ENCODE measurements at regions not wholly inside any gene's neighbourhood (a gene's known extent, or its start where the extent isn't known, plus 50 kb on each side); places are given as distances from the start of the nearest gene placed in this dataset.
A peak's percentile ranks its signal among the peaks of the same experiment; 100 is the strongest.

DNA sequence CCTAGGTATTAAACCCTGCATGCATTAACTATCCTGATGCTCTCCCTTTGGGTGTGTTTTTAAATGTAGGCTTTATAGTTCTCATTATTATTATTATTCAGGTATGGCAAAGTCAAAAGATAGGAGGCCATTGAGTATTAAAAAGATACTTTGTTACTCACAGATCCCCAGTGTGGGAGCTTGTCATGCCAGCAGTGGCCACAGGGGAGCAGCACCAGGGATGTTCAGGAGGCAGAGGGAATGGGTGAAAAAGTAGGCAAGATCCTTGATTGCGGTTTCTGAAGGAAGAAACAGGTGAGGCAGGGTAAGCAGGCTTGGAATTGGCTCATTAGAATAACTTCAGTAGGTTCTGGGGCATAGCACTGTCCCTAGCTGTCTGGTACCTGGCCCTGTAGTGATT is 382.2 kb downstream of the MED13L start:
- TF ChIP-seq FOXA2 (IDR thresholded peaks at IDR 0.05) (no peak), YY1 (IDR thresholded peaks at IDR 0.05) (no peak), TAF1 (conservative IDR thresholded peaks at IDR 0.05) (no peak), RXRA (IDR thresholded peaks at IDR 0.05) (no peak), MAX (IDR thresholded peaks at IDR 0.05) (no peak), HNF4A (conservative IDR thresholded peaks at IDR 0.05) (no peak), EGR1 (IDR thresholded peaks at IDR 0.05; ENCODE audit: low read depth in 2 of 2) (no peak), RAD21 (IDR thresholded peaks at IDR 0.05) (peak in 1 of 2 donors; percentile 30), HNF4G (IDR thresholded peaks at IDR 0.05) (no peak), REST (IDR thresholded peaks at IDR 0.05) (no peak)
- TF ChIP-seq, protein P1, sequence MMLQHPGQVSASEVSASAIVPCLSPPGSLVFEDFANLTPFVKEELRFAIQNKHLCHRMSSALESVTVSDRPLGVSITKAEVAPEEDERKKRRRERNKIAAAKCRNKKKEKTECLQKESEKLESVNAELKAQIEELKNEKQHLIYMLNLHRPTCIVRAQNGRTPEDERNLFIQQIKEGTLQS (IDR thresholded peaks at IDR 0.05), result no peak
- TF ChIP-seq, protein P2, sequence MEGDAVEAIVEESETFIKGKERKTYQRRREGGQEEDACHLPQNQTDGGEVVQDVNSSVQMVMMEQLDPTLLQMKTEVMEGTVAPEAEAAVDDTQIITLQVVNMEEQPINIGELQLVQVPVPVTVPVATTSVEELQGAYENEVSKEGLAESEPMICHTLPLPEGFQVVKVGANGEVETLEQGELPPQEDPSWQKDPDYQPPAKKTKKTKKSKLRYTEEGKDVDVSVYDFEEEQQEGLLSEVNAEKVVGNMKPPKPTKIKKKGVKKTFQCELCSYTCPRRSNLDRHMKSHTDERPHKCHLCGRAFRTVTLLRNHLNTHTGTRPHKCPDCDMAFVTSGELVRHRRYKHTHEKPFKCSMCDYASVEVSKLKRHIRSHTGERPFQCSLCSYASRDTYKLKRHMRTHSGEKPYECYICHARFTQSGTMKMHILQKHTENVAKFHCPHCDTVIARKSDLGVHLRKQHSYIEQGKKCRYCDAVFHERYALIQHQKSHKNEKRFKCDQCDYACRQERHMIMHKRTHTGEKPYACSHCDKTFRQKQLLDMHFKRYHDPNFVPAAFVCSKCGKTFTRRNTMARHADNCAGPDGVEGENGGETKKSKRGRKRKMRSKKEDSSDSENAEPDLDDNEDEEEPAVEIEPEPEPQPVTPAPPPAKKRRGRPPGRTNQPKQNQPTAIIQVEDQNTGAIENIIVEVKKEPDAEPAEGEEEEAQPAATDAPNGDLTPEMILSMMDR (IDR thresholded peaks at IDR 0.05; ENCODE audit: low read depth, low read length, missing input control), result peak; percentile 24
- TF ChIP-seq, protein P3, sequence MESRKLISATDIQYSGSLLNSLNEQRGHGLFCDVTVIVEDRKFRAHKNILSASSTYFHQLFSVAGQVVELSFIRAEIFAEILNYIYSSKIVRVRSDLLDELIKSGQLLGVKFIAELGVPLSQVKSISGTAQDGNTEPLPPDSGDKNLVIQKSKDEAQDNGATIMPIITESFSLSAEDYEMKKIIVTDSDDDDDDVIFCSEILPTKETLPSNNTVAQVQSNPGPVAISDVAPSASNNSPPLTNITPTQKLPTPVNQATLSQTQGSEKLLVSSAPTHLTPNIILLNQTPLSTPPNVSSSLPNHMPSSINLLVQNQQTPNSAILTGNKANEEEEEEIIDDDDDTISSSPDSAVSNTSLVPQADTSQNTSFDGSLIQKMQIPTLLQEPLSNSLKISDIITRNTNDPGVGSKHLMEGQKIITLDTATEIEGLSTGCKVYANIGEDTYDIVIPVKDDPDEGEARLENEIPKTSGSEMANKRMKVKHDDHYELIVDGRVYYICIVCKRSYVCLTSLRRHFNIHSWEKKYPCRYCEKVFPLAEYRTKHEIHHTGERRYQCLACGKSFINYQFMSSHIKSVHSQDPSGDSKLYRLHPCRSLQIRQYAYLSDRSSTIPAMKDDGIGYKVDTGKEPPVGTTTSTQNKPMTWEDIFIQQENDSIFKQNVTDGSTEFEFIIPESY (IDR thresholded peaks at IDR 0.05), result no peak

All from liver (tissue), 3 donors.